H1 (cell line): ENCODE measurements at regions not wholly inside any gene's neighbourhood (a gene's known extent, or its start where the extent isn't known, plus 50 kb on each side); places are given as distances from the start of the nearest gene placed in this dataset.

Experiments used
- ASH2L ChIP-seq: fragments of 200-600, 300-600 bp; sonication (generic); IDR thresholded peaks from one replicate; pipeline ENCODE4 v1.7.1; 2017; ENCODE audit warnings: low read length
- JUN ChIP-seq: IDR thresholded peaks from 2 replicates; pipeline ENCODE4 v1.6.1; 2011; ENCODE audit warnings: low read depth, mild to moderate bottlenecking, improper control_type of control experiment, low read length
- POU5F1 ChIP-seq: IDR thresholded peaks from 2 replicates; pipeline ENCODE4 v1.6.1; 2011; ENCODE audit warnings: low read depth, mild to moderate bottlenecking, low read length, moderate library complexity
- SIN3A ChIP-seq, 2 experiments: IDR thresholded peaks in 1 of 2; conservative IDR thresholded peaks in 1 of 2; 2 replicates each; pipeline ENCODE4 v1.6.1; 2011 to 2012; ENCODE audit warnings: low read length in 2 of 2, improper control_type of control experiment in 1 of 2, low read depth in 1 of 2, mild to moderate bottlenecking in 1 of 2
- TF ChIP-seq, protein P1 (sequence below): IDR thresholded peaks from 2 replicates; pipeline ENCODE4 v1.6.1; 2012; ENCODE audit warnings: inconsistent platforms

DNA sequence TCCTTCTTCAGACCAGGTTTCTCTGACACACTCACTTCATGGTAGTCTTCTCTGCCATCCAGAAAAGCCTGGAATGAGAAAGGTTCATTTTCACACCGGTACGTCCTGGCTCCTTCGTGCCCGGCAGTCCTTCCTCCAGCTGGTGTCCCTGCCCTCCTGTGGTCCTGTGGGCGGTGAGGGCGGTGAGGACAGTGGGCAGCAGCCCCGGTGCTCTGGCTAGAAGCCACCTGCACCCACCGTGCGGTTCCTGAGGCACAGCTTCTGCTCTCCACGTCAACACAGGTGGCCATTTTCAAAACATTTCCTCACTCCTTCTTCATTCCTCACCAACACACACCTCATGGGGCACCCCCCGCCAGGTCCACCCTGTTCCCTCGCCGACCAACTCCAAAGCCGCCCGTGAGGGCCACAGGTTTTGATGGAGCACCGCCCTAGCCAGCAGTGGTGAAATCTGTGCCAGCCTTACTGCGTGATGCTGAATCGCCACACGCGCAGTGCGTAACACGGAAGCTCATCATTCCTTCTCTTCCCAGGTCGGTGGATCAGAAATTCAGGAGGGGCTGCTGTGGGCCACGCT, 251.4 kb upstream of the RNF32 start (continued):
- TF ChIP-seq SIN3A (conservative IDR thresholded peaks at IDR 0.05 in 1 of 2, IDR thresholded peaks at IDR 0.05 in 1 of 2; ENCODE audit: low read depth in 1 of 2, low read length in 2 of 2) (no peak), JUN (no peak), ASH2L (no peak), POU5F1 (no peak)
- TF ChIP-seq, protein P1, sequence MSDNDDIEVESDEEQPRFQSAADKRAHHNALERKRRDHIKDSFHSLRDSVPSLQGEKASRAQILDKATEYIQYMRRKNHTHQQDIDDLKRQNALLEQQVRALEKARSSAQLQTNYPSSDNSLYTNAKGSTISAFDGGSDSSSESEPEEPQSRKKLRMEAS: no peak
- TF ChIP-seq, all 59 proteins: peak for 0
